ENCODE measurements at regions not wholly inside any gene's neighbourhood (a gene's known extent, or its start where the extent isn't known, plus 50 kb on each side); places are given as distances from the start of the nearest gene placed in this dataset.

DNA sequence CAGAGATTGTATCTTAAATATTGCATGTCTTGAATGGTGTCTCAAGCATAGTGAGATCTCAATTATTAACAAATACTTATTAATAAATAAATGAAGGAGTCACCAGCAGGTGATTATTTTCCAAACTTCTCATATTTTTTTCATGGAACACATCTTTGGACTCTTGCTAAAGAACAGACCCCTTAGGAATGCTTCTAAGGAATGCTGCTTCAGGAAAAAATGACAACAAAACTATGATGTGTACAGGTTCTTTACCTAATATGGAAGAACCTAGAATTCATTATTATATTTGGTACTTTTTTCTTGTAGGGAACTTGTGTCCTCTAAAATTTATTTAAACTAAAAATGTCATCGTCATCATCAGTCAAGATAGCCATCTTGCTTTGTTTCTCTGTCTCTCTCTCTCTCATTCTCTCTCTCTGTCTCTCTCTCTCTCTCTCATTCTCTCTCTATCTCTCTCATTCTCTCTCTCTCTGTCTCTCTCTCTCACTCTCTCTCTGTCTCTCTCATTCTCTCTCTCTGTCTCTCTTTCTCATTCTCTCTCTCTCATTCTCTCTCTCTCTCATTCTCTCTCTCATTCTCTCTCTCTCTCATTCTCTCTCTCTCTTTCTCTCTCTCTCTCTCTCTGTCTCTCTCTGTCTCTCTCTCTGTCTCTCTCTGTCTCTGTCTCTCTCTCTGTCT, 63.0 kb upstream of the ETS2 start:
- TF ChIP-seq TAF1 (IDR thresholded peaks at IDR 0.05; ENCODE audit: low read depth) (no peak), EZH2 (IDR thresholded peaks at IDR 0.05; ENCODE audit: borderline replicate concordance, insufficient read depth, low read length, poor library complexity, severe bottlenecking) (no peak), EP300 (conservative IDR thresholded peaks at IDR 0.05; ENCODE audit: poor library complexity, severe bottlenecking) (no peak), SMC3 (conservative IDR thresholded peaks at IDR 0.05; ENCODE audit: poor library complexity) (no peak), POLR2AphosphoS5 (IDR thresholded peaks at IDR 0.05) (no peak), RAD21 (conservative IDR thresholded peaks at IDR 0.05) (no peak), MXI1 (conservative IDR thresholded peaks at IDR 0.05; ENCODE audit: poor library complexity, severe bottlenecking) (no peak)
- TF ChIP-seq, protein P1, sequence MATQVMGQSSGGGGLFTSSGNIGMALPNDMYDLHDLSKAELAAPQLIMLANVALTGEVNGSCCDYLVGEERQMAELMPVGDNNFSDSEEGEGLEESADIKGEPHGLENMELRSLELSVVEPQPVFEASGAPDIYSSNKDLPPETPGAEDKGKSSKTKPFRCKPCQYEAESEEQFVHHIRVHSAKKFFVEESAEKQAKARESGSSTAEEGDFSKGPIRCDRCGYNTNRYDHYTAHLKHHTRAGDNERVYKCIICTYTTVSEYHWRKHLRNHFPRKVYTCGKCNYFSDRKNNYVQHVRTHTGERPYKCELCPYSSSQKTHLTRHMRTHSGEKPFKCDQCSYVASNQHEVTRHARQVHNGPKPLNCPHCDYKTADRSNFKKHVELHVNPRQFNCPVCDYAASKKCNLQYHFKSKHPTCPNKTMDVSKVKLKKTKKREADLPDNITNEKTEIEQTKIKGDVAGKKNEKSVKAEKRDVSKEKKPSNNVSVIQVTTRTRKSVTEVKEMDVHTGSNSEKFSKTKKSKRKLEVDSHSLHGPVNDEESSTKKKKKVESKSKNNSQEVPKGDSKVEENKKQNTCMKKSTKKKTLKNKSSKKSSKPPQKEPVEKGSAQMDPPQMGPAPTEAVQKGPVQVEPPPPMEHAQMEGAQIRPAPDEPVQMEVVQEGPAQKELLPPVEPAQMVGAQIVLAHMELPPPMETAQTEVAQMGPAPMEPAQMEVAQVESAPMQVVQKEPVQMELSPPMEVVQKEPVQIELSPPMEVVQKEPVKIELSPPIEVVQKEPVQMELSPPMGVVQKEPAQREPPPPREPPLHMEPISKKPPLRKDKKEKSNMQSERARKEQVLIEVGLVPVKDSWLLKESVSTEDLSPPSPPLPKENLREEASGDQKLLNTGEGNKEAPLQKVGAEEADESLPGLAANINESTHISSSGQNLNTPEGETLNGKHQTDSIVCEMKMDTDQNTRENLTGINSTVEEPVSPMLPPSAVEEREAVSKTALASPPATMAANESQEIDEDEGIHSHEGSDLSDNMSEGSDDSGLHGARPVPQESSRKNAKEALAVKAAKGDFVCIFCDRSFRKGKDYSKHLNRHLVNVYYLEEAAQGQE (IDR thresholded peaks at IDR 0.05; ENCODE audit: borderline replicate concordance) = no peak
- TF ChIP-seq, protein P2, sequence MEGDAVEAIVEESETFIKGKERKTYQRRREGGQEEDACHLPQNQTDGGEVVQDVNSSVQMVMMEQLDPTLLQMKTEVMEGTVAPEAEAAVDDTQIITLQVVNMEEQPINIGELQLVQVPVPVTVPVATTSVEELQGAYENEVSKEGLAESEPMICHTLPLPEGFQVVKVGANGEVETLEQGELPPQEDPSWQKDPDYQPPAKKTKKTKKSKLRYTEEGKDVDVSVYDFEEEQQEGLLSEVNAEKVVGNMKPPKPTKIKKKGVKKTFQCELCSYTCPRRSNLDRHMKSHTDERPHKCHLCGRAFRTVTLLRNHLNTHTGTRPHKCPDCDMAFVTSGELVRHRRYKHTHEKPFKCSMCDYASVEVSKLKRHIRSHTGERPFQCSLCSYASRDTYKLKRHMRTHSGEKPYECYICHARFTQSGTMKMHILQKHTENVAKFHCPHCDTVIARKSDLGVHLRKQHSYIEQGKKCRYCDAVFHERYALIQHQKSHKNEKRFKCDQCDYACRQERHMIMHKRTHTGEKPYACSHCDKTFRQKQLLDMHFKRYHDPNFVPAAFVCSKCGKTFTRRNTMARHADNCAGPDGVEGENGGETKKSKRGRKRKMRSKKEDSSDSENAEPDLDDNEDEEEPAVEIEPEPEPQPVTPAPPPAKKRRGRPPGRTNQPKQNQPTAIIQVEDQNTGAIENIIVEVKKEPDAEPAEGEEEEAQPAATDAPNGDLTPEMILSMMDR (IDR thresholded peaks at IDR 0.05; ENCODE audit: poor library complexity, severe bottlenecking) = no peak
- Histone ChIP-seq H3F3A (ENCODE audit: insufficient read depth, low read length, poor library complexity, severe bottlenecking) (no peaks in the 10 kb centered on the region), H3K9me3 (ENCODE audit: low read length) (no peaks in the 10 kb centered on the region), H3K9ac (ENCODE audit: low read length) (no peak overlapping the region), H3K36me3 (ENCODE audit: insufficient read depth, low read length) (no peaks in the 10 kb centered on the region), H3K27me3 (ENCODE audit: insufficient read depth, low read depth, low read length) (no peaks in the 10 kb centered on the region), H2AFZ (ENCODE audit: low read depth, low read length) (no peak overlapping the region), H3K4me2 (ENCODE audit: low read length) (no peak overlapping the region), H3K9me2 (ENCODE audit: insufficient read depth, low read length) (no peaks in the 10 kb centered on the region), H4K20me1 (ENCODE audit: insufficient read depth) (no peaks in the 10 kb centered on the region), H3K79me2 (replicated peaks; ENCODE audit: insufficient read depth, low read length) (no peaks in the 10 kb centered on the region), H3K27ac (ENCODE audit: low read length) (no peak overlapping the region), H3K4me3 (ENCODE audit: low read length) (no peak overlapping the region)

DNA sequence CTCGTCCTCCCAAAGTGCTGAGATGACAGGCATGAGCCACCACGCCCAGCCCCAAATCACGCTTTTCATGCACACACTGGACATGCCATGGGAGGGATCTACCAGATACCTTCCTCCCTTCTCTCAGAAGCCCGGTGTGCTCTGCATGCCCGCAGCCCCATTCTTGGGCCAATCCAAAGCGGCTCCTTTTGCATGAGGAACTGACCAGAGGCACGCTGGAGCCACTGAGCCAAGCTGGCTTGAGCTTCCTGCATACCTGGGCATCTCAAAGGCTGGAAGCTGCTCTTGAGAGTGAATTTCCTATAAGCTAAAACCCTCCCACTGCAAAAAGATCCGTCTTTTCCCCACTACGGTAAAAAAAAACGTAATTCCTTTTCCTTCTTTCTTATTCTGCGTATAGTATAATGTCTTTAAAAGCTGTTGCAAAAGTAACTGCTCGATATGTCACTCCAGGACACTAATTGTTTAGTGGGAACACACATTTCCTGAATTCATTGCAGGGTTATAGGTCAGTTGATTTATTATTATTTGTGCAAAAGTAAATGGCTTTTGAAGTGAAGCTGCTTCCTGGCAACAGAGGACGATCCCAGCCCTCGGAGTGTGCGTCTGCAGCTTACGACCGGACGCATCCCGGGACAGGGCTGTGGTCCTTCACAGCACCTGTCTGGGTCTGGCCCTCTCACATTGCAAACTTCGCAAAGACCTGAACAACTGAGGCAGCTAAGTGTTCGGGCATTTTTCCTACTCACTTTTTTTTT, 61.8 kb upstream of the ETS2 start:
- no peak overlapping the region for H3K27ac ChIP-seq (ENCODE audit: low read length)
- no peak overlapping the region for H3K4me3 ChIP-seq (ENCODE audit: low read length)
- H3K9ac ChIP-seq (ENCODE audit: low read length) = no peak overlapping the region
- no peaks in the 10 kb centered on the region for H3K36me3 ChIP-seq (ENCODE audit: insufficient read depth, low read length)
- H3K27me3 ChIP-seq (ENCODE audit: insufficient read depth, low read depth, low read length) = no peaks in the 10 kb centered on the region
- H2AFZ ChIP-seq (ENCODE audit: low read depth, low read length) = no peak overlapping the region
- no peaks in the 10 kb centered on the region for H3F3A ChIP-seq (ENCODE audit: insufficient read depth, low read length, poor library complexity, severe bottlenecking)
- H3K9me3 ChIP-seq (ENCODE audit: low read length) = no peaks in the 10 kb centered on the region
- H4K20me1 ChIP-seq (ENCODE audit: insufficient read depth) = no peaks in the 10 kb centered on the region
- H3K4me2 ChIP-seq (ENCODE audit: low read length) = no peak overlapping the region
- no peak for TF ChIP-seq SMC3 (conservative IDR thresholded peaks at IDR 0.05; ENCODE audit: poor library complexity)
- no peak for TF ChIP-seq RAD21 (conservative IDR thresholded peaks at IDR 0.05)
- TF ChIP-seq, protein P1 (IDR thresholded peaks at IDR 0.05; ENCODE audit: borderline replicate concordance) = no peak
- TF ChIP-seq EP300 (conservative IDR thresholded peaks at IDR 0.05; ENCODE audit: poor library complexity, severe bottlenecking) = no peak
- no peaks in the 10 kb centered on the region for H3K9me2 ChIP-seq (ENCODE audit: insufficient read depth, low read length)
- H3K79me2 ChIP-seq (replicated peaks; ENCODE audit: insufficient read depth, low read length) = no peaks in the 10 kb centered on the region

All from neural cell (in vitro differentiated cells).